ENCODE measurements at regions not wholly inside any gene's neighbourhood (a gene's known extent, or its start where the extent isn't known, plus 50 kb on each side); places are given as distances from the start of the nearest gene placed in this dataset.

DNA sequence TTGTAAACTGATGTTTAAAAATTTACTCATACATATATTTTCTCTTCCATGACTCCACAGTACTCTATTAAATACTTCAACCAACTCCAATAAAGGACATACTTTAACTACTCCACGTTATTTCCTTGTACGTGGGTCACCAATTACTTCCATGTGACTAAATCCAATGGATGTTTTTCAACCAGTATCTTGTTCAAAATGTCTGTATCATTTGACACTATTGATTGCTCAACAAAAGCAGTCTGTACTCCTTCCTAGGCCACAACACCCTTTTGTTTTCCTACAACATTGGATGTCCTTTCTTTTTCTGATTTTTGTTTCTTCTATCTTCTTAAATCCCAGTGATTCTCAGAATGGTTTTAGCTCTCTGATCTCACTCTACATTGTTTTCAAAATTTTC, 943.7 kb downstream of the EFNA5 start:
- no peak overlapping the region for H3K27ac ChIP-seq
- no peaks in the 10 kb centered on the region for H3K4me1 ChIP-seq (replicated peaks)
- intact Hi-C loops (cut with DNase I) = no loop called here
- WGBS = 63% methylated on average over 2 of the region's 2 CpGs
- H3K36me3 ChIP-seq = no peaks in the 10 kb centered on the region
- no peaks in the 10 kb centered on the region for H3K27me3 ChIP-seq (replicated peaks; ENCODE audit: insufficient read depth)
- no peak overlapping the region for H3K4me3 ChIP-seq
- no peak for DNase-seq (ENCODE audit: low spot score)
- TF ChIP-seq POLR2A (IDR thresholded peaks at IDR 0.05) (no peak), POLR2AphosphoS5 (IDR thresholded peaks at IDR 0.05) (no peak)
- TF ChIP-seq, protein P1, sequence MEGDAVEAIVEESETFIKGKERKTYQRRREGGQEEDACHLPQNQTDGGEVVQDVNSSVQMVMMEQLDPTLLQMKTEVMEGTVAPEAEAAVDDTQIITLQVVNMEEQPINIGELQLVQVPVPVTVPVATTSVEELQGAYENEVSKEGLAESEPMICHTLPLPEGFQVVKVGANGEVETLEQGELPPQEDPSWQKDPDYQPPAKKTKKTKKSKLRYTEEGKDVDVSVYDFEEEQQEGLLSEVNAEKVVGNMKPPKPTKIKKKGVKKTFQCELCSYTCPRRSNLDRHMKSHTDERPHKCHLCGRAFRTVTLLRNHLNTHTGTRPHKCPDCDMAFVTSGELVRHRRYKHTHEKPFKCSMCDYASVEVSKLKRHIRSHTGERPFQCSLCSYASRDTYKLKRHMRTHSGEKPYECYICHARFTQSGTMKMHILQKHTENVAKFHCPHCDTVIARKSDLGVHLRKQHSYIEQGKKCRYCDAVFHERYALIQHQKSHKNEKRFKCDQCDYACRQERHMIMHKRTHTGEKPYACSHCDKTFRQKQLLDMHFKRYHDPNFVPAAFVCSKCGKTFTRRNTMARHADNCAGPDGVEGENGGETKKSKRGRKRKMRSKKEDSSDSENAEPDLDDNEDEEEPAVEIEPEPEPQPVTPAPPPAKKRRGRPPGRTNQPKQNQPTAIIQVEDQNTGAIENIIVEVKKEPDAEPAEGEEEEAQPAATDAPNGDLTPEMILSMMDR (IDR thresholded peaks at IDR 0.05) = no peak
- H3K9me3 ChIP-seq = no peaks in the 10 kb centered on the region

DNA sequence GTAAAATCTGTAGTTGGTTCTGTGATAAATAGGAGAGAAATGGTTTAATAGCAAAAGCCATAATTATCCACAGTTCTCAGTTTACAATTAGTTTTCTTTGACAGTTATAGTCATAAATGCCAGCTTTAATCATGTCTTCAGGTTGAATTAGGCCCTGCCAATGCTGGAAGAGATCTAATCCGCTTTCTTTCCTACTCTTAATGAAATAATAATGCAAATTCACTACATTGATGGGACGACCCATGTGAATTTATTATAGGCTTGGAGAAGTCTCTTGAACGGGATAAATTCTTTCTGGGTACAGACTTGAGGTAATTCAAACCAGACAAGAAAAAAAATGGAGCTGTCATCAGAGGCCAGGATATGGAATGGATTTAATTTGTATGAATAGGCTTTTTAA, 950.4 kb downstream of the EFNA5 start:
- intact Hi-C loops (cut with DNase I) = no loop called here
- no peaks in the 10 kb centered on the region for H3K9me3 ChIP-seq
- no peak for DNase-seq (ENCODE audit: low spot score)
- WGBS = 34% methylated on average over 3 of the region's 3 CpGs
- TF ChIP-seq POLR2AphosphoS5 (IDR thresholded peaks at IDR 0.05) (no peak), POLR2A (IDR thresholded peaks at IDR 0.05) (no peak)
- TF ChIP-seq, protein P1 (IDR thresholded peaks at IDR 0.05) = no peak
- no peak overlapping the region for H3K27ac ChIP-seq
- H3K4me1 ChIP-seq (replicated peaks) = no peaks in the 10 kb centered on the region
- no peak overlapping the region for H3K4me3 ChIP-seq
- H3K36me3 ChIP-seq = no peaks in the 10 kb centered on the region
- no peaks in the 10 kb centered on the region for H3K27me3 ChIP-seq (replicated peaks; ENCODE audit: insufficient read depth)

DNA sequence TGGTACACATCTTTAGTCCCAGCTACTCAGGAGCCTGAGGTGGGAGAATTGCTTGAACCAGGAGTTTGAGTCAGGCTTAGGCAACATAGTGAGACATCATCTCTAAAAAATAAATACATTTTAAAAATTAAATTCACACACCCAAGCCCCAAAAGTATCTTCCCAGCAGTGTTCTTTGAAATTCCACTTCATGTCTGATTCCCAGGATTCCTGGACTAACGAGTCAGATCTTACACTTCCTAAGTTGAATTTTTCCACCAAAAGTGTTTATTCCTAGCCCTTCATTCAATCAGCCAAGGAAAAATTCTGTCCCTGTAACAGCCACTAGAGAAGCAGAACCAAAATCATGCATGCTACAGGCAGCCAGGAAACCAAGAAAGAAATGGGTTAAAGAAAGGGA, 970.9 kb downstream of the EFNA5 start:
- 86% methylated on average over 1 of the region's 1 CpG for WGBS
- no peak for DNase-seq (ENCODE audit: low spot score)
- no peak overlapping the region for H3K27ac ChIP-seq
- no peaks in the 10 kb centered on the region for H3K27me3 ChIP-seq (replicated peaks; ENCODE audit: insufficient read depth)
- TF ChIP-seq POLR2AphosphoS5 (IDR thresholded peaks at IDR 0.05) = no peak
- TF ChIP-seq POLR2A (IDR thresholded peaks at IDR 0.05) = no peak
- TF ChIP-seq, protein P1 (IDR thresholded peaks at IDR 0.05) = no peak
- H3K36me3 ChIP-seq = no peaks in the 10 kb centered on the region
- no peaks in the 10 kb centered on the region for H3K4me1 ChIP-seq (replicated peaks)
- H3K9me3 ChIP-seq = no peaks in the 10 kb centered on the region
- intact Hi-C loops (cut with DNase I) = no loop called here
- H3K4me3 ChIP-seq = no peak overlapping the region

DNA sequence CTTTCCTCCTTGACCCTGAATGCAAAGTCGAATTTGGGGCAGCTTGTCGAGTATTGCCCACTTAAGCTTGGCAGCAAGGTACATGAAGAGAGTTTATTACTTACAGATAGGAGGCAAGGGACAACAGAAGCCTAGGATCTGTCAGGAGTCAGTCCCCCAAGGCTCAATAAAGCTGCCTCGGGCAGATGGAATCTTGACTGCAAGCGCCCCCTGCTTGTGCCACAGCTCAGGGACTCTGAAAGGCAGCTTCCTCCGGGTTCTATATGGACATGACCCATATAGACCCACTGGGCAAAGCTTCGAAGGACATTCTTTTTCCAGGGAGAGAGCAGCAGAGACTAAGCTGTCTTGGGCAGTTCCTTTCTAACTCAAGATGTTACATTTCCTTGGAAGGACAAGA, 971.5 kb downstream of the EFNA5 start:
- Histone ChIP-seq H3K4me3 (no peak overlapping the region), H3K27ac (no peak overlapping the region), H3K27me3 (replicated peaks; ENCODE audit: insufficient read depth) (no peaks in the 10 kb centered on the region), H3K9me3 (no peaks in the 10 kb centered on the region), H3K4me1 (replicated peaks) (no peaks in the 10 kb centered on the region), H3K36me3 (no peaks in the 10 kb centered on the region)
- intact Hi-C loops (cut with DNase I) = no loop called here
- 76% methylated on average over 6 of the region's 6 CpGs for WGBS
- TF ChIP-seq, protein P1 (IDR thresholded peaks at IDR 0.05) = no peak
- TF ChIP-seq POLR2AphosphoS5 (IDR thresholded peaks at IDR 0.05) (no peak), POLR2A (IDR thresholded peaks at IDR 0.05) (no peak)
- DNase-seq (ENCODE audit: low spot score) = no peak

DNA sequence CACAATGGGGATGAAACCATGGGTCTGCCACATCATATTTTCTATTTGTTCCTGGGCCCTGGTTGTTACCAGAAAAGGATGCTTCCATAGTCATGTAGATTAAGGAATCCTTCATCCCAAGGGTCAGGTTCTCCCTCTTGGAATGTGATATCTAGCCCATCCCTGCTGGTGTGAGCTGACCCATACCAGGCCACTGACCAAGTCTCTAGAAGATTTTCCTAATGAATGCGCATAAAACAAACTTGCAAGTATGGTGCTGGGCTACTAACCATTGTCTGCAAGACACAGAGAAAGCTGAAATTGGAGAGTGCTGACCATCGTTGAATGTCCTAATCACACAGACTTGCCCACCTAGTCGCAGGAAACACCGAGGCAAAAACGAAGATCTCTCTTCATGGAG, 972.6 kb downstream of the EFNA5 start:
- TF ChIP-seq POLR2AphosphoS5 (IDR thresholded peaks at IDR 0.05) = no peak
- TF ChIP-seq, protein P1 (IDR thresholded peaks at IDR 0.05) = no peak
- TF ChIP-seq POLR2A (IDR thresholded peaks at IDR 0.05) = no peak
- WGBS = 98% methylated on average over 5 of the region's 5 CpGs
- Histone ChIP-seq H3K27ac (no peak overlapping the region), H3K27me3 (replicated peaks; ENCODE audit: insufficient read depth) (no peaks in the 10 kb centered on the region), H3K36me3 (no peaks in the 10 kb centered on the region), H3K4me3 (no peak overlapping the region), H3K4me1 (replicated peaks) (no peaks in the 10 kb centered on the region), H3K9me3 (no peaks in the 10 kb centered on the region)
- intact Hi-C loops (cut with DNase I) = no loop called here
- DNase-seq (ENCODE audit: low spot score) = no peak
